Fibroblast of villous mesenchyme (primary cell): ENCODE measurements at regions not wholly inside any gene's neighbourhood (a gene's known extent, or its start where the extent isn't known, plus 50 kb on each side); places are given as distances from the start of the nearest gene placed in this dataset.

Experiments
- DNase-seq: peaks from one replicate; pipeline ENCODE4 v3.0.0-alpha.2; 2010; ENCODE audit warnings: low read depth
- H3K4me3 ChIP-seq: 2 replicates; pipeline ENCODE4 v1.5.1; 2011; ENCODE audit warnings: low read depth, mild to moderate bottlenecking, low read length
- CTCF ChIP-seq: IDR thresholded peaks from 2 replicates; pipeline ENCODE4 v1.5.1; 2012; ENCODE audit warnings: low read depth, mild to moderate bottlenecking, low read length; ENCODE audit not compliant: insufficient read depth

- TF ChIP-seq CTCF, result no peak
- no peak for DNase-seq
- no peak overlapping the region for H3K4me3 ChIP-seq
Measured at GRCh38 chr15:47206358-47206978, 510.8 kb upstream of the SEMA6D start.

GRCh38 chr15:47209591-47209990 lies 507.7 kb upstream of the SEMA6D start:
- DNase-seq, result no peak
- no peak for TF ChIP-seq CTCF

DNA sequence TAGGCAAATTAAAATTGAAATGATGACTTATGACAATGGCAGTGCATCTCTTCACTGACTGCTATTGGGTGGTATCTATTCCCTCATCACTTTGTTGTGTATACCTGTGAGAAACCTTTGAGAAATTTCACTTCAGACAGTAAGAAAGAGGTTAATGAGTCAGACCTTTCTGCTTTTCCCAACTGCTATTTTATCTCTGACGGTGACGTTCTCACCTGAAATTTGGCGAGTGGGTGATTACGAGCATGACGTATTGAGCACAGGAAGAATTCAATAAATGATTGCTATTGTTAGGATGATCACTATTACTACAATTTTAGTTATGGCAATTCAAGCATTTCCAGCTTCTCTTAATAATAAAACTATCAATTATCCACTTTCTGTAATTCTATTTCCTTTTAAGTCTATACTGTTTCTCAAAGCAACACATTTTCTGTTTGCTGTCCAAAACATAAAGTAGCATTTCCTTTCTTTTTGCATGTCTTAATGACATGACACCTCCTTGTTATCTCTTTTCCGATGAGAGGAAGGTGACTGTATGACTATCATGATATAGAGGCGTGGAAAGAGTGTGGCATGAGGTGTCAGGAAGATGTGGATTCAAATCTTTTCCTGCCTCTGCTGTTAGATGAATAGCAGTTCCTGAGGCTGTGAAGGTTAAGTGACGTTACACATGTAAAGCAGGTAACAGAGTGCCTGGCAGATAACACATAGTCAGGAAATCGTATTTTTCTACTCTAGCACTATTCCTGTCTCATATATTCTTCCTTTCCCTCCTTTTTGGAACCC lies 504.9 kb upstream of the SEMA6D start:
- no peak for TF ChIP-seq CTCF
- H3K4me3 ChIP-seq, result no peak overlapping the region
- DNase-seq, result no peak

More at GRCh38 chr15:47209591-47209990, 507.7 kb upstream of the SEMA6D start:
- H3K4me3 ChIP-seq, result no peak overlapping the region

GRCh38 chr15:47213883-47214282 lies 503.4 kb upstream of the SEMA6D start:
- no peak for DNase-seq
- H3K4me3 ChIP-seq, result no peak overlapping the region
- TF ChIP-seq CTCF, result no peak

DNA sequence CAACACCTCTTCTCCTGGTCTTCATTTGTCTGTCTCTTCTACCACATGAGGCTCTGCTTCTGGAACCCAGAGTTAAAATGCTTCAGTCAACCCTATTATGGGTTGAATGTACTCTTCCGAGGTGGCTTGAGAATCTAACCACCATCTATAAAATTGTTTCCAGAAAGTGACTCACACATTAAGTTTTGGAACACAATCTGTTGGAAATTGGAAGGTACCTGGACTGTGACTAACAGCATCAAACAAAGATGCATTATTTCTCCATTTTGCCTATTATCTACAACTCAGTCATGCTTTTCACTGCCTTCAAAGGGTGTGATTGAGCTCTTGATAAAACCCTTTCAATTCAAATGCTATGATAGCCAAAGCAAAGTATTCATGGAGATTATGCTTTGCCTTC lies 499.0 kb upstream of the SEMA6D start:
- no peak for TF ChIP-seq CTCF
- DNase-seq, result no peak
- no peak overlapping the region for H3K4me3 ChIP-seq

DNA sequence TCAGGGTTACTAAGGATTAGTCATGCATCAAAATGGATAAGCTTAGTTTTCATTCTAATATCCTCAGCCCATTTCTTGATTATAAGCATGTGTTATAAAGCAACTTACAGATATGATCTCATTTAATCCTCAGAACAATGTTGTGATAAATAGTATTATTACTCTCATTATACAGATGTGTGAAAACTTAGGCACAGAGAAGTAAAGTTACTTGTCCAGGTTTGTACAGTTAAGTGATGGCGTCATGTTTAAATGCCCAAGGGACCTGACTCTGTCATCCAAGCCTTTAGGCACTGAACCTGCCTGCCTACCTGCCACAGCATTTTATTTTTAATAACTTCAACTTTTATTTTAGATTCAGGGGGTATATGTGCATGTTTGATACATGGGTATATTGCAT lies 472.9 kb upstream of the SEMA6D start:
- TF ChIP-seq CTCF, result no peak
- DNase-seq, result no peak
- H3K4me3 ChIP-seq, result no peak overlapping the region
